SK-N-SH (cell line): ENCODE measurements at regions not wholly inside any gene's neighbourhood (a gene's known extent, or its start where the extent isn't known, plus 50 kb on each side); places are given as distances from the start of the nearest gene placed in this dataset.

ENCODE experiments used
- CTCF ChIA-PET: fragments of 300-600, 350-600 bp; formaldehyde crosslinking; extraction: SDS; loops from one replicate; lab custom pipeline; 2021; lab: Yijun Ruan, JAX
- POLR2A ChIA-PET: fragments of 350-600 bp; sonication (Branson Sonifier 250); formaldehyde crosslinking; extraction: SDS; loops from one replicate; lab custom pipeline; 2020; ENCODE audit warnings: antibody characterized with exemption, inconsistent platforms; lab: Yijun Ruan, JAX
- DNase-seq: peaks from one replicate; pipeline ENCODE4 v3.0.0; 2012
- H2AFZ ChIP-seq: fragments of 200-600 bp; sonication (generic); 2 replicates; pipeline ENCODE4 v1.8.1; 2016; ENCODE audit warnings: antibody characterized with exemption, mild to moderate bottlenecking, low read depth
- H3F3A ChIP-seq: fragments of 200-600 bp; sonication (generic); replicated peaks from 2 replicates; pipeline ENCODE3; 2016; ENCODE audit warnings: antibody characterized with exemption, mild to moderate bottlenecking; ENCODE audit not compliant: insufficient read depth
- H3K27ac ChIP-seq, 2 experiments: fragments of 200-500 bp in 1 of 2; fragments of 200-600 bp in 1 of 2; sonication (Bioruptor generic) in 1 of 2; sonication (generic), shearing (Covaris generic) in 1 of 2; 2 replicates each; pipeline versions ENCODE4 v1.5.1 to v1.6.1; 2014 to 2016; ENCODE audit warnings: low read depth in 2 of 2, inconsistent platforms in 1 of 2, low read length in 1 of 2, mild to moderate bottlenecking in 1 of 2, mixed read lengths in 1 of 2
- H3K27me3 ChIP-seq: fragments of 200-600 bp; sonication (generic), shearing (Covaris generic); 2 replicates; pipeline ENCODE4 v1.6.1; 2016; ENCODE audit warnings: mixed run types; ENCODE audit not compliant: insufficient read depth
- H3K36me3 ChIP-seq, 2 experiments: fragments of 200-500 bp in 1 of 2; fragments of 200-600 bp in 1 of 2; sonication (Bioruptor generic) in 1 of 2; sonication (generic) in 1 of 2; replicated peaks in 1 of 2; 2 replicates each; pipeline versions ENCODE3 to v1.5.1; 2014 to 2016; ENCODE audit warnings: low read length in 1 of 2, mild to moderate bottlenecking in 1 of 2; ENCODE audit not compliant: insufficient read depth in 2 of 2, control insufficient read depth in 1 of 2
- H3K4me1 ChIP-seq, 2 experiments: fragments of 200-500 bp in 1 of 2; fragments of 200-600 bp in 1 of 2; sonication (Bioruptor generic) in 1 of 2; sonication (generic), shearing (Covaris generic) in 1 of 2; 2 replicates each; pipeline versions ENCODE4 v1.5.1 to v1.6.1; 2014 to 2016; ENCODE audit warnings: low read depth in 1 of 2, low read length in 1 of 2, mixed run types in 1 of 2; ENCODE audit not compliant: insufficient read depth in 2 of 2, control insufficient read depth in 1 of 2
- H3K4me2 ChIP-seq: fragments of 200-600 bp; sonication (generic), shearing (Covaris generic); 2 replicates; pipeline ENCODE4 v1.6.1; 2017; ENCODE audit warnings: mixed run types
- H3K4me3 ChIP-seq, 2 experiments: fragments of 200-500 bp in 1 of 2; fragments of 200-600 bp in 1 of 2; sonication (Bioruptor generic) in 1 of 2; sonication (generic), shearing (Covaris generic) in 1 of 2; 2 replicates each; pipeline versions ENCODE4 v1.5.1 to v1.8.1; 2014 to 2016; ENCODE audit warnings: low read depth in 2 of 2, inconsistent platforms in 1 of 2, low read length in 1 of 2, mild to moderate bottlenecking in 1 of 2, mixed read lengths in 1 of 2, moderate library complexity in 1 of 2
- H3K79me2 ChIP-seq: fragments of 200-600 bp; sonication (generic); 2 replicates; pipeline ENCODE4 v1.8.1; 2017; ENCODE audit warnings: mild to moderate bottlenecking; ENCODE audit not compliant: insufficient read depth
- H3K9ac ChIP-seq: fragments of 200-600 bp; sonication (generic); 2 replicates; pipeline ENCODE4 v1.6.1; 2017; ENCODE audit warnings: mixed run types
- H3K9me2 ChIP-seq: fragments of 200-600 bp; sonication (generic); 2 replicates; pipeline ENCODE4 v1.6.1; 2017; ENCODE audit warnings: mixed run types
- H3K9me3 ChIP-seq: fragments of 200-600 bp; sonication (generic); 2 replicates; pipeline ENCODE4 v1.6.1; 2017; ENCODE audit warnings: mixed run types, mild to moderate bottlenecking, moderate library complexity
- H4K20me1 ChIP-seq: fragments of 200-600 bp; sonication (generic); 2 replicates; pipeline ENCODE4 v1.6.1; 2017; ENCODE audit warnings: mild to moderate bottlenecking, mixed run types; ENCODE audit not compliant: insufficient read depth
- CHD2 ChIP-seq: fragments of 150-350 bp; IDR thresholded peaks from 2 replicates; pipeline ENCODE4 v1.6.1; 2018; ENCODE audit warnings: low read length; ENCODE audit not compliant: partially characterized antibody
- CTCF ChIP-seq: fragments of 200-600 bp; sonication (generic); IDR thresholded peaks from 2 replicates; pipeline ENCODE4 v1.6.1; 2017; ENCODE audit warnings: antibody characterized with exemption, mild to moderate bottlenecking, moderate library complexity
- EP300 ChIP-seq, 2 experiments: IDR thresholded peaks; 2 replicates each; pipeline versions ENCODE4 v1.4.0 to v1.6.1; 2012; ENCODE audit warnings: borderline replicate concordance in 1 of 2, low read depth in 1 of 2, low read length in 1 of 2
- FOXJ3 ChIP-seq: sonication (generic); formaldehyde crosslinking; IDR thresholded peaks from 2 replicates; pipeline ENCODE4 v1.5.1; 2020; ENCODE audit warnings: mild to moderate bottlenecking, missing genetic modification reagents
- FOXM1 ChIP-seq: IDR thresholded peaks from 2 replicates; pipeline ENCODE4 v1.4.0; 2012; ENCODE audit warnings: low read depth, mild to moderate bottlenecking
- GABPA ChIP-seq: IDR thresholded peaks from 2 replicates; pipeline ENCODE4 v1.4.0; 2012; ENCODE audit warnings: low read depth, mild to moderate bottlenecking
- GATA2 ChIP-seq: sonication (generic); formaldehyde crosslinking; IDR thresholded peaks from 2 replicates; pipeline ENCODE4 v1.5.0; 2020; ENCODE audit warnings: mild to moderate bottlenecking, missing genetic modification reagents
- JUND ChIP-seq: IDR thresholded peaks from 2 replicates; pipeline ENCODE4 v1.4.0; 2012
- MEF2A ChIP-seq: IDR thresholded peaks from 2 replicates; pipeline ENCODE4 v1.4.0; 2012; ENCODE audit warnings: low read depth, borderline replicate concordance
- MXI1 ChIP-seq: IDR thresholded peaks from 2 replicates; pipeline ENCODE4 v1.6.1; 2012; ENCODE audit warnings: mild to moderate bottlenecking, low read depth, low read length, improper control_type of control experiment
- NFIC ChIP-seq: IDR thresholded peaks from 2 replicates; pipeline ENCODE4 v1.4.0; 2012; ENCODE audit warnings: borderline replicate concordance
- NRF1 ChIP-seq: IDR thresholded peaks from 2 replicates; pipeline ENCODE4 v1.6.1; 2012; ENCODE audit warnings: low read depth, mild to moderate bottlenecking, low read length
- POLR2AphosphoS5 ChIP-seq: IDR thresholded peaks from 2 replicates; pipeline ENCODE4 v1.6.1; 2012; ENCODE audit warnings: low read depth, low read length
- RAD21 ChIP-seq: IDR thresholded peaks from 2 replicates; pipeline ENCODE4 v1.6.1; 2012; ENCODE audit warnings: mild to moderate bottlenecking, low read length
- RFX5 ChIP-seq: IDR thresholded peaks from 2 replicates; pipeline ENCODE4 v1.6.1; 2012; ENCODE audit warnings: mild to moderate bottlenecking, improper control_type of control experiment, low read length
- SIN3A ChIP-seq: IDR thresholded peaks from 2 replicates; pipeline ENCODE4 v1.6.1; 2012; ENCODE audit warnings: low read depth, mild to moderate bottlenecking, low read length, moderate library complexity, borderline replicate concordance
- SMC3 ChIP-seq: IDR thresholded peaks from 2 replicates; pipeline ENCODE4 v1.6.1; 2012; ENCODE audit warnings: low read depth, low read length, improper control_type of control experiment
- TAF1 ChIP-seq: IDR thresholded peaks from 2 replicates; pipeline ENCODE4 v1.6.1; 2012; ENCODE audit warnings: low read depth, mild to moderate bottlenecking, low read length, moderate library complexity, borderline replicate concordance
- TCF12 ChIP-seq: IDR thresholded peaks from 2 replicates; pipeline ENCODE4 v1.4.0; 2012
- YY1 ChIP-seq: IDR thresholded peaks from 2 replicates; pipeline ENCODE4 v1.4.0; 2012; ENCODE audit warnings: low read depth, mild to moderate bottlenecking
- ZBTB33 ChIP-seq: IDR thresholded peaks from 2 replicates; pipeline ENCODE4 v1.4.0; 2012; ENCODE audit warnings: low read depth, borderline replicate concordance
- WGBS: methylation state at CpG from one replicate; pipeline ENCODE4 v1.1.6; 2017; ENCODE audit warnings: low lambda C conversion rate; 5-methylcytosine and 5-hydroxymethylcytosine counted together

GRCh38 chr9:79384091-79384490 lies 187.7 kb upstream of the TLE4 start (continued):
- TF ChIP-seq CHD2: no peak
- no peak for TF ChIP-seq NRF1

- H3K4me1 ChIP-seq: no peaks in the 10 kb centered on the region
- no peak overlapping the region for H3K4me3 ChIP-seq
- H4K20me1 ChIP-seq: no peaks in the 10 kb centered on the region
- no peaks in the 10 kb centered on the region for H3K9me3 ChIP-seq
- TF ChIP-seq TCF12: peak; percentile 8; the same call in 1 of the 2 replicates
- no peak for TF ChIP-seq EP300 (IDR thresholded peaks at IDR 0.05; ENCODE audit: borderline replicate concordance in 1 of 2, low read depth in 1 of 2, low read length in 1 of 2)
- TF ChIP-seq SIN3A: no peak
- POLR2A ChIA-PET: no interaction called here
- H3K4me2 ChIP-seq: no peak overlapping the region
- DNase-seq: no peak
- WGBS: 38% methylated on average over 1 of the region's 1 CpG
- H3K9me2 ChIP-seq: no peaks in the 10 kb centered on the region
- no peak overlapping the region for H2AFZ ChIP-seq
- H3F3A ChIP-seq: no peaks in the 10 kb centered on the region
- CTCF ChIA-PET: no interaction called here
- H3K9ac ChIP-seq: no peak overlapping the region
- no peaks in the 10 kb centered on the region for H3K36me3 ChIP-seq
- no peaks in the 10 kb centered on the region for H3K27me3 ChIP-seq
- H3K79me2 ChIP-seq: no peaks in the 10 kb centered on the region
- no peak overlapping the region for H3K27ac ChIP-seq
Observed at GRCh38 chr9:79384501-79384900, 187.3 kb upstream of the TLE4 start.

DNA sequence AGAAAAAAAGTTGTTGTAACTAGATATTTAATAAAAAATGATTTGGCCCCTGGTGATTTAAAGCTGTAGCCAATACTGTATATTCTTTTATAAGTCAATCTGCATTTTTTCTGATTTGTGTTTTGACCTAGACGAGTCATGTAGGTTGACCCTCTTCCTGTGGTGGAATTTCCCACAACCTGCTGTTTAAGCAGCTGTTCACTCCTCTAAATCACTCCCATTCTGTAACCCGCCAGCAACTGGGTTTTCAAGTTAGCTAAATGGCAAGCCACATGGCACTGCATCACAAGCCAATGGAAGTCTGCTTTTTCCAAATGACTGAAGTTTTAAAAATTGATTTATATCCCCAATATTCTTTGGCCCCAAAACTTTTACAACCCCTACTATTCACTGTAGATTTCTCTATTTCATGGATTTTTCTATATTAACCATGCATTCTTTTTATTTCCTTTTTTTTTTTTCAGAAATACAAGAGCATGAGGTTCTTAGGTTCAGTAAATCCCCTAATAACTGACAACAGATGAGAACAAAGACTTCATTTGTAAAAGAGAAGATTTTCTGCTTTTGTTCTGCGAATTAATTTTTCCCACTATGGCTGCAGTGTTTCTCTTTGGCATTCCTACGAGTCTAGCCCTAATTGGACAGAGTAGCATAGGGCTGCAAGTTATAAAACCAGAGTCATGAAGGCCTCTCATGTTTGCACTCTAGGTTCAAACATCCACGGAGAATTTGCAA lies 184.5 kb upstream of the TLE4 start:
- H3K27ac ChIP-seq: no peak overlapping the region
- no peak for TF ChIP-seq POLR2AphosphoS5
- no peak for TF ChIP-seq NFIC
- no peak for TF ChIP-seq FOXJ3 (CRISPR knock-in tag)
- no peak for TF ChIP-seq MXI1
- no peak for TF ChIP-seq JUND
- TF ChIP-seq TAF1: no peak
- no peak for TF ChIP-seq TCF12
- no peak for TF ChIP-seq NRF1
- no peak for TF ChIP-seq ZBTB33
- no peak for TF ChIP-seq CTCF
- no peak for TF ChIP-seq RAD21
- no peak for TF ChIP-seq RFX5
- TF ChIP-seq YY1: no peak
- no peak for TF ChIP-seq FOXM1
- no peak for TF ChIP-seq MEF2A
- TF ChIP-seq GATA2 (CRISPR knock-in tag): no peak
- TF ChIP-seq SMC3: no peak
- TF ChIP-seq GABPA: no peak
- no peaks in the 10 kb centered on the region for H3K79me2 ChIP-seq
- H3K9me2 ChIP-seq: no peaks in the 10 kb centered on the region
- no peaks in the 10 kb centered on the region for H4K20me1 ChIP-seq
- POLR2A ChIA-PET: no interaction called here
- CTCF ChIA-PET: no interaction called here
- H3K27me3 ChIP-seq: no peaks in the 10 kb centered on the region
- H3K4me2 ChIP-seq: no peak overlapping the region
- no peaks in the 10 kb centered on the region for H3F3A ChIP-seq
- H3K4me3 ChIP-seq: no peak overlapping the region
- H3K4me1 ChIP-seq: no peaks in the 10 kb centered on the region
- no peaks in the 10 kb centered on the region for H3K9me3 ChIP-seq
- DNase-seq: no peak
- 55% methylated on average over 5 of the region's 5 CpGs for WGBS
- no peak overlapping the region for H2AFZ ChIP-seq
- H3K9ac ChIP-seq: no peak overlapping the region
- no peaks in the 10 kb centered on the region for H3K36me3 ChIP-seq
